CD4-positive, alpha-beta T cell treated with Interleukin-12 subunit alpha and Interleukin-12 subunit beta, for 1 hour (primary cell): ENCODE measurements at regions not wholly inside any gene's neighbourhood (a gene's known extent, or its start where the extent isn't known, plus 50 kb on each side); places are given as distances from the start of the nearest gene placed in this dataset.
"Not testable (repeated sequence)": the region's sequence is repeated elsewhere in the genome, so short reads cannot be mapped to it uniquely, and the experiment has no call there.

Source experiments
- DNase-seq: peaks from one replicate; pipeline ENCODE4 v3.0.0-alpha.2; 2020

GRCh38 chr2:172295677-172296076, 131.7 kb upstream of the ITGA6 start:
- no peak for DNase-seq

DNA sequence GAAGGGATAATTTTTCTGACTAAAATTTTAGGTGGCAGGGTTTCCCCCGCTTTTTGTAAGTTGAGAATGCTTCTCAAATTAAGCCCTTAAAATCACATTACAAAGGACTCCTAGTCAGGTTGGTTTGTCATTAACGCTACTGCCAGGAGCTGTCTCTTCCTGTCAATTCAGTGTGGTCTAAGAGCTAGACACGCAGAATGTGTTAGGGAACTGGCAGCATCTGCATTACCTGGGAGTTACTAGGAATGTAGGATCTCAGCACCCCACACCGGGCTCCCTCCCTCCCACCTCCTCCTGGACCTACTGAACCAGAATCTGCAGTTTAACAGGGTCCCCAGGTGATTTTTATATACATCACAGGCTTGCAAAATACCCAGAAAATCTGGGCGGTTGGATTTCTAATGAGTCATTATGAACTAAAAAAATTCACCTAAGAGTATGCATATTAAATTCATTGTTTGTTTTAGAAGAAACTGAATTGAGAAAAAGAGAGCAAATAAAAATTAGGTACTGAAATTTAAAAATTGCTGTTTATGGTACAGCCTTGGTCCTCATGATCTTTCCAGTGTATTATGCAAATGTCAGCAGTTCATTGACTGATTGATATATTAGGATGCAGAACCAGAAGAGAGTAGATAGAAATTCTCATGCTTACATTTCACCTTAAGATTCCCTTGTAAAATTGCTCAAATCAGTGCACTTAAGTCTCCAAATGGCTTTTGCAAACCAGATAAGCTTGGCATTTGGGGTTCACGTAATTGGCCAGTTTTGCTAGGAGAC, 130.9 kb upstream of the ITGA6 start:
- no peak for DNase-seq

- DNase-seq, result no peak
Measured at GRCh38 chr2:172297531-172297930, 129.9 kb upstream of the ITGA6 start.

DNA sequence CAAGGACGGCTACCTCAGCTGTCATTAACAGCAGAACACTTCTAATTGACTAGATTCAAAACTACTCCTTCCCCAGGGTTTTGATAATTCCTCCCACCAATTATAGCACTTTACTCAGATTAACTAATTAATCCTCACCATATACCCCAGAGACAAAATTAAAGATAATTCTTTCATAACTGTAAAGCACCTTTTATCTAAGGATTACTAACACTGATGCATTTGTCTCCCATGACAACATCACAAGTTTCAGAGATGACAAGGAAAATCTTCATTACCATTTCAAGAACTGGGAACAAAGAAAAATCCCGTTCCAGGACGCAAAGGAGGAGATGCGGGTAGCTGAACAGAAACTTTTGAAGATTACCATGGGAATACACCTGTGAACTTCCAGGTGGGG, 129.4 kb upstream of the ITGA6 start:
- no peak for DNase-seq

DNA sequence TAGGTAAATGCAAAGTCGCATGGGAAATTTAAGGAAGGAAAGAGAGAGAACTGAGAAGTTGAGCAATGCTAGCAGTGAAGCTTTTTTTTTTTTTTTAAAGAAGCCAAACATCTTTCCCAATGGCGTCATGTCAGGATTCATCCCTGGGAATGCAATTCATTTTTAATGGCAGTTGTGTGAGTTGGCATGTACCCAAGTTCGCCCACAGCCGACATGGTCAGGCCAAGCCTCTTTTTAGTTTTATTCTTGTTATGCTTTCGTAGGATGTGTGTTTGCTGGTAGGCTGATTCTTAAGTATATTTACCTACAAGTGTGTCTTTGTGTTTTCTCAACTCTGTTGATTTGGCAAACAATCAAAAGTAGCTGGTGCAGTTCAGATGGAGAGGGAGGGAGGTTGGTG, 127.6 kb upstream of the ITGA6 start:
- DNase-seq, result no peak

GRCh38 chr2:172300851-172301250, 126.5 kb upstream of the ITGA6 start:
- DNase-seq, result no peak

DNA sequence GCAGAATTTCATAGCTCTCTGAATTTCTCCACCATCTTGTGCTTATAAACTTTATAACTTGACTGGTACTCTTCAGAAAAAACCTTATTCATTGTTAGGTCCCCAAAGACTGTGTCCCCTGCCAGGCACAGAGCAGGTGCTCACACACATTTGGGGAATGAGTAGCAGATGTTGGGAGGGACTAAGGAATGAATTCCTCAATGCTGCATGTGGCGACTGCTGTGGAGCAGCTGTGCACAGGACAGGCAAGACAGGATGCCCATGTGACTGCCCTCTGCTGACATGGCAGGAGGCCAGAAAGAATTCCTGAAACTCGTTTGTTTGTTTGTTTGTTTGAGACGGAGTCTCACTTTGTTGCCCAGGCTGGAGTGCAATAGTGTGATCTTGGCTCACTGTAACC, 122.3 kb upstream of the ITGA6 start:
- no peak for DNase-seq

GRCh38 chr2:172307800-172308199, 119.6 kb upstream of the ITGA6 start:
- DNase-seq, result no peak

- no peak for DNase-seq
Measured at GRCh38 chr2:172308253-172308935, 119.0 kb upstream of the ITGA6 start.

DNA sequence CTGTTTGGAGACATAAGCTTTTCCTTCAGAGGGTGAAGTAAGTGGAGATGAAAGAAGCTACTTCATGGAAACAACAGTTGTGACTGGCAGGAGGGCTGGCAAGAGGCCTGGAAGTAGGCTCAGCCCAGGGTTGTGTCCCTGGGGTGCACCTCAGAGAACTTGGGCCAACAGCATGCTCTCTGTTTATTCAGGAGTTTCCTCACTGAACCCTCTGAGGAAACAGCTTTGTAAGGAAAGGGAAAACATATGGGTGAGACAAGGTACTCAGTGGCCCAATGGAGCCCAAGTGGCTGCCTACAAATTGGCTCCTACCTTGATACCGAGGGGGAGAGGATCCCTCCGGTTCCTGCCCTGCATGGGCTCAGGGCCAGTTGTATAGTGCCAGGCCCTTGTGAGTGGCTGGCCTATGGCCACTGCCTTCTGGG, 115.5 kb upstream of the ITGA6 start:
- DNase-seq, result no peak

DNA sequence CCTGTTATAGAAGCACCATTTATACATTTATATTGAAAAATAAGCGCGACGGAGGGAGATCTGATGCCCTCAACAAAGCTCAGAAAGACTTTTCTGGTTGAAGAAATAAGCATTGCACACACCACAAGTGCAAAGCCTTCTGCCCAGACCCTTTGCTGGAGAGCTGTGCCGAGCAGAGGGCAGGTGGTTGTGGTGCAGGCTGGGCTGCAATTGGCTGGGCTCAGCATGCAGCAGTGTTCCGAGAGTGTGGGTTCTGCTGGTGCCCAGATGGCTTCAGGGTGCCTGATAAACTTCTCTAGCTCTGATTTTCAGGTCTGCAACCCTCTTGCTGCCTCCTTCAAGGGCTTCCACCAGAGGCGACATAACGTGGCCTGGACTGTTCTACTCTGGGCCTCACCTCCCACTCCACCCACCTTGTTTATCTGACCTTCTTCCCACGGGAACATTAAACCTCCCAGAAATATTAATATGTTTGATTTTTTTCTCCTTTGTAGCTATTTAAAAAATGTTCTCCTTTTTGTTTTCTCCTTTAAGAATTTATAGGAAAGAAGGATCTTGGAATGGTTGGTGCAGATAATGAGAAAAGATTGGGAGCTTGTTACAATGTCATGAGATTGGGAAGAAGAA, 113.6 kb upstream of the ITGA6 start:
- no peak for DNase-seq

- not testable (repeated sequence) for DNase-seq
Measured at GRCh38 chr2:172315070-172315469, 112.3 kb upstream of the ITGA6 start.

- DNase-seq, result no peak
Measured at GRCh38 chr2:172322049-172322448, 105.3 kb upstream of the ITGA6 start.

DNA sequence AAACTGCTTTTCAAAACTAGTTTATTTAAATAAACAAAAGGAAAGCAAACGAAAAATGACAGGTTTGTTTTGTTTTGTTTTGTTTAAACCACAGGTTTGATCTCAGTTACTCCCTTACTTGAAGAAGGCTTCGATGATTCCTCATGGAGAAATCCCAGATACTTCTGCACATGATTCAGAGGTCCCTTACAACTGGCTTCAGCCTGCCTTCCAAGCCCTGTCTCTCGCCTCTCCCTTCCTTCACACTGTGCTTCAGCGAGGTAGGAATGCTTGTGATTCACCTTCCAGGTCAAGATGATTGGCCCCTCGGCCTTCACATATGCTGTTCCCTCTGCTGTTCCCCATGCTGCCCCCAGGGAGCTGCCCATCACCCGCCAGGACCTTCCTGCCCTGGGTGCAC, 104.1 kb upstream of the ITGA6 start:
- no peak for DNase-seq

DNA sequence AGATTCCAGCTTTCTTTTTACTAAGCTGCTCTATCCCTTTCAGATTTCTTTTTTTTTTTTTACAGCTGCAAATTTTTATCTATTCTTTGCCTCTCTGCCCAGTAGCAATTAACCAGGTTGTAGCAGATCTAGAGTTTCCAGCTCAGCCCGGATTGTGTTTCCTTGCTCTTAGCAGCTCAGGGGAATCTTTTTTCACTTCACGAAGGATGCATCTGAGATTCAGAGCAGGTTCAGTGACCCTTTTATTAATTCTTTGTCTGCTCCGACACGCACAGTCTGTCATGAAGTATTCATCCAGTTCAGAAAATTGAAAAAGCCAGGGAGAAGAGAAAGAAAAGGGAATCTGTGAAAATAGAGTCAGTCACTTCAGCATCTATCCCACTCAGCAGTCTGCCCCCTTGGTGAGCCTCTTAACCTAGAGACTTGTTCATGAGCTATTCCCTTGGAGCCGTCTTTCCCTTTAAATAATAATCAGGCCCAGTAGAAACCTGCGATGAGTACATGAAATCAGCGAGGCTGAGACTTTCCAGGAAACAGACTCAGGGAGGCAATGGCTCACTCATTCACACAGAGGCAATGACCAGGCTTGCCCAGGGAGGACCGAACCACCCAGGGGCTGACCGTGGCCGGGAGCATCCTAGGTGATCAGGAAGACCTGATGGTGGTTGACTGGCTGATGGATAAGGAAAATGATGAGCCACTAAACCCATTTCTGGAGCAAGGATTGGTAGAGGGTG, 103.4 kb upstream of the ITGA6 start:
- DNase-seq, result no peak

DNA sequence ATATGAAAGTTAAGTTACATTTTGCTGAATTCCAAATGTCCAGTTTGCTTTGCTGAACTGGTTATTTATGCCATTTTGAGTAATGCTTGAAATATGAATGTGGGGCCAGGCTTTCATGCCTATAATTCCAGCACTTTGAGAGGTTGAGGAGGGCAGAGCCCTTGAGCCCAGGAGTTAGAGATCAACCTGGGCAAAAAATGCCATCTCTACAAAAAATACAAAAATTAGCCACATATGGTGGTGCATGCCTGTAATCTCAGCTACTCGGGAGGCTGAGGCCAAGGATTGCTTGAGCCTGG, 101.2 kb upstream of the ITGA6 start:
- DNase-seq, result no peak

DNA sequence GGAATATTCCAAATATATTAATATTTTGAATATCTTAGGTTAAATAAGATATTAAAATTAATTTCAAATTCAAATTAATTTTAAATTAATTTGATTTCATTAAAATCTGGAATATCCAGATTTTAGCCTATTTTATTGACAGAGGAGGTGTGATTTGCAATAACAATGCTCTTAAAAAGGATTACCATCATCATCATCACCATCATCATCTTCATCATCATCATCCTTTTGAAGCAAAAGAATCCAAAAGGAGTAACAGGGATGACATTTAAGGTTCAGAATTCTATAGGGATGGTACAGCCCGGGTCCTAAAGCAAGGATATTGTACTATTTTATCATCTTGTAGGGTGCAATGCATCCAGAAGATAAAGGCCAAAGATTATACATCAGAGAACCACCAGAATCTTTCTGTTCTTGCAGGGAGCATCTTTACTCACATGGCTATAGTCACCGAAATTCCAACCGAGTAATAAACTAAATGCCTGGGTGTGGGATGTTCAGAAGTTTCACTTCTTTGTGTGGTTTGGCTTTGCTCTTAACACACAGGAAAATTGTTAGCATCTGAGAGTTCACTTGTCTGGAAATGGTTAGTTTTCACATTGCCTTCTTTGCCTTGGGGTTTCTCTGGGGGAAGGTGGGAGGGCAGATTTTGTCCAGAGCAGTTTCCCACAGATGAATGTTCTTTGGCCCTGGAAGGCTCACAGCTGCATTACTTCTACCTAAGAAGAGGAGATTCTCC, 99.1 kb upstream of the ITGA6 start:
- no peak for DNase-seq

GRCh38 chr2:172329416-172329773, 98.0 kb upstream of the ITGA6 start:
- DNase-seq, result no peak

DNA sequence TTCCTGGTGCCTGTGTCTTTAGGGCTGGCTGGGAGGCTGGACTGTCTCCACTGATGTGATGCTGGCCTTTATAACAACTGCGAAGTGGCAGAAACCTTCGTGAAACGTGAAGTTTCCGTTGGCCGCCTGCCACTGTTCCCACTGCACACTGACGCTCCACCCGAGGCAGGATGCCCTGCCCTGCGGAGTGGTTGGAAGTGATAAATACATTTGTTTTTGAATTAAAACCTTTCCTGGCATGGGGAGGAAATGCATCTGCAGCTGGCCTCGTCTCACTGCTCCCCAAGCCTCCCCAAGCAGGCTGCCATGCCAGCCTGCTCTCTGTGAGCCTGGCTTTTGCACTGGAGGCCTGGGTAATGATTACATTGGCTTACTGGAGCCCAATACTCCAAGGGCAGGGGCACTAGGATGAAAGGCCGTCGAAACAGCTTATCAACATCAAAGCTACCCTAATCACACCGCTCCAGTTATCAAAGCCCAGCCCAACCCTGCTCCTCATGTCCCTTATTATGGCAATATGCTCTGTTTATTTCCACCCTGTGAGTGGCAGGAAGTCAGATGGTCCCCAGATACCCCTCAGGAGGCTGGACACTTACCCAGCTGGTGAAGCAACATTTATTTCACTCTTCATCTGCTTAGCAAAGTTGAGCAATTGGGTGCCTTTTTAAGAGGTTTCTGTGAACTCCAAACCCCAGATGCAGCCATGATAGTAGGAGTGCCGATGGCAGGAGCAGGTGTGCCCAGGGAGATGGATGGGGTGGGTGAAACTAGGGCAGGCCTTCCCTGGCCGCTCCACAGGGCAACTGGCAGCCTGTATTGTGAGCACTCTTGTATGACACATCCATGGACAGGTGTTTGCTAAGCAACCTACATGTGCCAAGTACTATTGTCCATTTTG, 97.4 kb upstream of the ITGA6 start:
- no peak for DNase-seq

DNA sequence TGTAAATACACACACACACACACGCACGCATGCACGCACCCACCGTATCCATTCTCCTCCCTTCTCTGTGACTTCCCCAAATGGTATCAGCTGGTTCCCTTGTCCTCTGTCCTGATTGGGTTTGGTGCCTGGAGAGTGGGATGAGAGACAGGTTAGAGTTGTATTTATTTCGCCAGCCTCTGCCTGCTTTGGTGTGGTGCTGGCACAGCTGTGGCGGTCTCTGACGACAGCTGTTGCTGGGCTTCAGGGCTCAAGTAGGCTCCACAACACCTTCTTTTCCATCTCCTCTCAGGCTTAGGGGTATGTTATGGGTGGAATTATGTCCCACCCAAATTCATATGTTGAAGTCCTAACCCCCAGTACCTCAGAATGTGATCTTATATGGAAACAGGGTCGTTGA, 94.9 kb upstream of the ITGA6 start:
- no peak for DNase-seq

DNA sequence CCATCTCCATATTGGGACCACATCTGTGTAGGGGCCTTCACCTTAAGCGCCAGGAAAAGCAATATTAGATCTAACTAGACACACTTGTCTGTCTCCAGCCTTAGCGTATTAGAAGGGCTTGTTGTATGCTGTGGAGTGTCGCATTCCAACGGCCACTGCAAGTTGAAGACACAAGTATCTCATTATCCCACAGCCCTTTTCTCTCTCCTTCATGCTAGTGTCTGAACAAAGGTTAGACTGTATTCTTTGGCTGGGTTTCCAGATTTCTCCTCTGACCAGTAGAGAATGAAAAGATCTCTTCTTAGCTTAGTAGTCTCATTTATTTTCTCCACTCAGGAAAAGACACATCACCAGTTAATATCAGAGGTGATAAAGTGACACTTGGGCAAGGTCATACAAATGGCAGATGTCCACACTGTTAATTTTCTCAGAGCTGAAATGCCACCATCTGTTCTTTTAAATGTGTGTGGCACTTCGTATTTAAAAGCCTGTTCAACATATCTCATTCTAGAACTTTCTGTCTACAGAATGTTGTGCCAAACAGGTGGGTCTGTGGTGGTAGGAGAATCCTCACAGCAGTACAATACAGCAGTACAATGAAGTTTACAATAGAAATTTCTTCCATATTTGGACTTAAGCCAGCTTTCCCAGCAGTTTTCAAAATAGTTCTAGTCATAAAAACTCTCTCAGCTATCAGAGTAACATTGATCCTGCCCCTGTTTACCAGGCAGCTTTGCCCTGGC, 94.0 kb upstream of the ITGA6 start:
- no peak for DNase-seq
